ENCODE measurements at regions not wholly inside any gene's neighbourhood (a gene's known extent, or its start where the extent isn't known, plus 50 kb on each side); places are given as distances from the start of the nearest gene placed in this dataset.

GRCh38 chr7:10120936-10121335 lies 852.7 kb upstream of the PHF14 start:
- no peak overlapping the region for H3K4me3 ChIP-seq (ENCODE audit: low read depth, low read length)
- H3K27me3 ChIP-seq (ENCODE audit: insufficient read depth, low read depth, severe bottlenecking) = no peaks in the 10 kb centered on the region
- DNase-seq = no peak
- no peaks in the 10 kb centered on the region for H3K36me3 ChIP-seq
- no peak overlapping the region for H3K27ac ChIP-seq
- no peaks in the 10 kb centered on the region for H3K9me3 ChIP-seq (ENCODE audit: severe bottlenecking)
- TF ChIP-seq CTCF (IDR thresholded peaks at IDR 0.05; ENCODE audit: low read depth, low read length) = no peak

GRCh38 chr7:10121631-10122030 lies 852.0 kb upstream of the PHF14 start:
- H3K27me3 ChIP-seq (ENCODE audit: insufficient read depth, low read depth, severe bottlenecking) = no peaks in the 10 kb centered on the region
- H3K9me3 ChIP-seq (ENCODE audit: severe bottlenecking) = no peaks in the 10 kb centered on the region
- DNase-seq = no peak
- H3K36me3 ChIP-seq = no peaks in the 10 kb centered on the region
- no peak overlapping the region for H3K27ac ChIP-seq
- no peak overlapping the region for H3K4me3 ChIP-seq (ENCODE audit: low read depth, low read length)
- TF ChIP-seq CTCF (IDR thresholded peaks at IDR 0.05; ENCODE audit: low read depth, low read length) = no peak

GRCh38 chr7:10122551-10123100 lies 851.0 kb upstream of the PHF14 start:
- H3K9me3 ChIP-seq (ENCODE audit: severe bottlenecking) = no peaks in the 10 kb centered on the region
- peak; percentile 78 for DNase-seq

GRCh38 chr7:10128748-10129147 lies 844.9 kb upstream of the PHF14 start:
- no peaks in the 10 kb centered on the region for H3K36me3 ChIP-seq
- no peaks in the 10 kb centered on the region for H3K9me3 ChIP-seq (ENCODE audit: severe bottlenecking)
- no peaks in the 10 kb centered on the region for H3K27me3 ChIP-seq (ENCODE audit: insufficient read depth, low read depth, severe bottlenecking)
- peak; percentile 30; the same call in 1 of the 2 replicates for TF ChIP-seq CTCF (IDR thresholded peaks at IDR 0.05; ENCODE audit: low read depth, low read length)
- DNase-seq = peak; percentile 44
- no peak overlapping the region for H3K4me3 ChIP-seq (ENCODE audit: low read depth, low read length)
- H3K27ac ChIP-seq = no peak overlapping the region

More at GRCh38 chr7:10122551-10123100, 851.0 kb upstream of the PHF14 start:
- Histone ChIP-seq H3K27me3 (ENCODE audit: insufficient read depth, low read depth, severe bottlenecking) (no peaks in the 10 kb centered on the region), H3K27ac (peak overlapping the region; percentile 55), H3K4me3 (ENCODE audit: low read depth, low read length) (peak overlapping the region; percentile 20), H3K36me3 (no peaks in the 10 kb centered on the region)
- TF ChIP-seq CTCF (IDR thresholded peaks at IDR 0.05; ENCODE audit: low read depth, low read length) = no peak

GRCh38 chr7:10138087-10138854 lies 835.4 kb upstream of the PHF14 start:
- Histone ChIP-seq H3K27me3 (ENCODE audit: insufficient read depth, low read depth, severe bottlenecking) (no peaks in the 10 kb centered on the region), H3K4me3 (ENCODE audit: low read depth, low read length) (no peak overlapping the region), H3K36me3 (no peaks in the 10 kb centered on the region), H3K27ac (no peak overlapping the region), H3K9me3 (ENCODE audit: severe bottlenecking) (no peaks in the 10 kb centered on the region)
- TF ChIP-seq CTCF (IDR thresholded peaks at IDR 0.05; ENCODE audit: low read depth, low read length) = no peak
- DNase-seq = no peak
